HEK293 (cell line): ENCODE measurements at regions not wholly inside any gene's neighbourhood (a gene's known extent, or its start where the extent isn't known, plus 50 kb on each side); places are given as distances from the start of the nearest gene placed in this dataset.
A peak's percentile ranks its signal among the peaks of the same experiment; 100 is the strongest.

Source experiments
- CTCF ChIA-PET: fragments of 350-600 bp; formaldehyde crosslinking; extraction: SDS; loops from one replicate; lab custom pipeline; 2021; ENCODE audit warnings: antibody characterized with exemption; lab: Yijun Ruan, JAX
- POLR2A ChIA-PET: fragments of 300-600 bp; formaldehyde crosslinking; extraction: SDS; loops from one replicate; lab custom pipeline; 2020; ENCODE audit warnings: antibody characterized with exemption, inconsistent platforms; lab: Yijun Ruan, JAX
- H3K27ac ChIP-seq: fragments of 200-500 bp; sonication (Bioruptor generic); 2 replicates; pipeline ENCODE4 v1.5.1; 2014; ENCODE audit warnings: low read depth, low read length, control low read depth, inconsistent platforms; ENCODE audit errors: extremely low read depth
- H3K36me3 ChIP-seq, 2 experiments: fragments of 200-500 bp in 1 of 2; sonication (Bioruptor generic) in 1 of 2; 1 replicate in 1 of 2; 2 replicates in 1 of 2; pipeline ENCODE4 v1.5.1; 2014 to 2017; ENCODE audit warnings: inconsistent platforms in 2 of 2, low read length in 2 of 2; ENCODE audit not compliant: control insufficient read depth in 2 of 2, insufficient read depth in 1 of 2
- H3K4me1 ChIP-seq: fragments of 200-500 bp; sonication (Bioruptor generic); 2 replicates; pipeline ENCODE4 v1.5.1; 2014; ENCODE audit warnings: mild to moderate bottlenecking, low read length, inconsistent platforms; ENCODE audit not compliant: control insufficient read depth, insufficient read depth
- H3K4me3 ChIP-seq: 2 replicates; pipeline ENCODE4 v1.5.1; 2011; ENCODE audit warnings: low read depth, mild to moderate bottlenecking, control low read depth, low read length, moderate library complexity
- H3K9me3 ChIP-seq: fragments of 200-500 bp; sonication (Bioruptor generic); 2 replicates; pipeline ENCODE4 v1.5.1; 2014; ENCODE audit warnings: low read depth, low read length, inconsistent platforms; ENCODE audit not compliant: control insufficient read depth, insufficient read depth
- EGR2 ChIP-seq: fragments of 450-650 bp; formaldehyde crosslinking; IDR thresholded peaks from 2 replicates; pipeline ENCODE4 v1.5.1; 2016; ENCODE audit warnings: low read depth, missing biosample characterization, missing genetic modification characterization
- PRDM10 ChIP-seq: fragments of 450-650 bp; formaldehyde crosslinking; IDR thresholded peaks from 2 replicates; pipeline ENCODE4 v1.5.1; 2016; ENCODE audit warnings: missing biosample characterization, missing genetic modification characterization
- TSHZ1 ChIP-seq: fragments of 450-650 bp; formaldehyde crosslinking; IDR thresholded peaks from 2 replicates; pipeline ENCODE4 v1.5.1; 2016; ENCODE audit warnings: missing biosample characterization, missing genetic modification characterization, borderline replicate concordance
- ZBTB44 ChIP-seq: fragments of 450-650 bp; IDR thresholded peaks from 2 replicates; pipeline ENCODE4 v1.5.1; 2018; ENCODE audit warnings: missing biosample characterization, mild to moderate bottlenecking, missing genetic modification characterization
- ZNF133 ChIP-seq: fragments of 450-650 bp; formaldehyde crosslinking; IDR thresholded peaks from 2 replicates; pipeline ENCODE4 v1.5.1; 2016; ENCODE audit warnings: missing biosample characterization, missing genetic modification characterization
- ZNF155 ChIP-seq: fragments of 450-650 bp; formaldehyde crosslinking; IDR thresholded peaks from 2 replicates; pipeline ENCODE4 v1.5.1; 2016; ENCODE audit warnings: missing biosample characterization, missing genetic modification characterization
- ZNF223 ChIP-seq: fragments of 450-650 bp; formaldehyde crosslinking; IDR thresholded peaks from 2 replicates; pipeline ENCODE4 v1.5.1; 2016; ENCODE audit warnings: missing biosample characterization, missing genetic modification characterization
- ZNF26 ChIP-seq: fragments of 450-650 bp; formaldehyde crosslinking; IDR thresholded peaks from 2 replicates; pipeline ENCODE4 v1.5.1; 2016; ENCODE audit warnings: missing biosample characterization, missing genetic modification characterization
- ZNF341 ChIP-seq: fragments of 450-650 bp; formaldehyde crosslinking; IDR thresholded peaks from 2 replicates; pipeline ENCODE4; 2016; ENCODE audit warnings: low read depth, missing biosample characterization, missing genetic modification characterization
- ZNF391 ChIP-seq: fragments of 450-650 bp; formaldehyde crosslinking; IDR thresholded peaks from 2 replicates; pipeline ENCODE4 v1.5.1; 2016; ENCODE audit warnings: low read depth, missing biosample characterization, missing genetic modification characterization, borderline replicate concordance
- ZNF426 ChIP-seq: fragments of 450-650 bp; formaldehyde crosslinking; IDR thresholded peaks from 2 replicates; pipeline ENCODE4 v1.5.1; 2017; ENCODE audit warnings: missing biosample characterization, missing genetic modification characterization, mild to moderate bottlenecking, inconsistent platforms, moderate library complexity
- ZNF433 ChIP-seq: fragments of 450-650 bp; formaldehyde crosslinking; IDR thresholded peaks from 2 replicates; pipeline ENCODE4 v1.5.1; 2016; ENCODE audit warnings: missing biosample characterization, missing genetic modification characterization, low read depth
- ZNF48 ChIP-seq: fragments of 450-650 bp; formaldehyde crosslinking; IDR thresholded peaks from 2 replicates; pipeline ENCODE4 v1.5.1; 2016; ENCODE audit warnings: missing biosample characterization, missing genetic modification characterization
- ZNF513 ChIP-seq: fragments of 450-650 bp; IDR thresholded peaks from 2 replicates; pipeline ENCODE4 v1.5.1; 2018; ENCODE audit warnings: missing biosample characterization, missing genetic modification characterization
- ZNF654 ChIP-seq: fragments of 450-650 bp; formaldehyde crosslinking; IDR thresholded peaks from 2 replicates; pipeline ENCODE4 v1.5.1; 2016; ENCODE audit warnings: low read depth, missing biosample characterization, missing genetic modification characterization

- H3K4me3 ChIP-seq = no peak overlapping the region
- TF ChIP-seq ZNF341 (tag by site-specific recombination) (no peak), EGR2 (tag by site-specific recombination) (0 out of 2 replicates have a peak, but pooled peaks have one; percentile 33), ZNF155 (tag by site-specific recombination) (no peak), ZNF513 (no peak), ZNF223 (no peak)
- TF ChIP-seq, all 188 proteins: peak for 1
Observed at GRCh38 chr3:6785726-6786125, 75.2 kb upstream of the GRM7 start.

GRCh38 chr3:6791161-6791560 lies 69.8 kb upstream of the GRM7 start:
- POLR2A ChIA-PET = no interaction called here
- CTCF ChIA-PET = interaction anchor here (0.6 kb wide), 1 partner anchor 573 kb away, joined by 4 read pairs; no protein-coding TSS in a partner anchor
- TF ChIP-seq ZNF654 (0 out of 2 replicates have a peak, but pooled peaks have one; percentile 5), ZNF433 (tag by site-specific recombination) (no peak)

More at GRCh38 chr3:6785726-6786125, 75.2 kb upstream of the GRM7 start:
- CTCF ChIA-PET = no interaction called here
- H3K4me1 ChIP-seq = no peaks in the 10 kb centered on the region
- POLR2A ChIA-PET = no interaction called here
- no peaks in the 10 kb centered on the region for H3K36me3 ChIP-seq
- no peak overlapping the region for H3K27ac ChIP-seq
- no peaks in the 10 kb centered on the region for H3K9me3 ChIP-seq

GRCh38 chr3:6799264-6799915 lies 61.5 kb upstream of the GRM7 start:
- no peaks in the 10 kb centered on the region for H3K9me3 ChIP-seq
- TF ChIP-seq ZNF48 (tag by site-specific recombination) (no peak), ZNF654 (peak; percentile 53), ZBTB44 (no peak), ZNF391 (tag by site-specific recombination) (no peak)
- no peak overlapping the region for H3K4me3 ChIP-seq
- POLR2A ChIA-PET = no interaction called here
- no peak overlapping the region for H3K27ac ChIP-seq
- H3K36me3 ChIP-seq = no peaks in the 10 kb centered on the region
- no peaks in the 10 kb centered on the region for H3K4me1 ChIP-seq
- CTCF ChIA-PET = no interaction called here

More at GRCh38 chr3:6791161-6791560, 69.8 kb upstream of the GRM7 start:
- Histone ChIP-seq H3K27ac (no peak overlapping the region), H3K36me3 (no peaks in the 10 kb centered on the region), H3K9me3 (no peaks in the 10 kb centered on the region), H3K4me3 (no peak overlapping the region), H3K4me1 (no peaks in the 10 kb centered on the region)

GRCh38 chr3:6803619-6804018 lies 57.3 kb upstream of the GRM7 start:
- no peak overlapping the region for H3K4me3 ChIP-seq
- H3K27ac ChIP-seq = no peak overlapping the region
- POLR2A ChIA-PET = no interaction called here
- H3K9me3 ChIP-seq = no peaks in the 10 kb centered on the region
- no peaks in the 10 kb centered on the region for H3K36me3 ChIP-seq
- no peaks in the 10 kb centered on the region for H3K4me1 ChIP-seq
- CTCF ChIA-PET = interaction anchor here (0.7 kb wide), 1 partner anchor 1376 kb away, joined by 4 read pairs; no protein-coding TSS in a partner anchor
- TF ChIP-seq ZNF426 (tag by site-specific recombination) (no peak), ZNF26 (tag by site-specific recombination) (no peak), PRDM10 (tag by site-specific recombination) (no peak), ZNF133 (tag by site-specific recombination) (no peak), TSHZ1 (tag by site-specific recombination) (no peak)
